C4-2B (cell line): ENCODE measurements at regions not wholly inside any gene's neighbourhood (a gene's known extent, or its start where the extent isn't known, plus 50 kb on each side); places are given as distances from the start of the nearest gene placed in this dataset.

Experiments
- ZFX ChIP-seq: fragments of 450-650 bp; IDR thresholded peaks from 2 replicates; pipeline ENCODE4 v1.6.1; 2017
- TF ChIP-seq, protein P1 (sequence below): fragments of 450-650 bp; conservative IDR thresholded peaks from 2 replicates; pipeline ENCODE4 v1.5.1; 2017; ENCODE audit warnings: mild to moderate bottlenecking

DNA sequence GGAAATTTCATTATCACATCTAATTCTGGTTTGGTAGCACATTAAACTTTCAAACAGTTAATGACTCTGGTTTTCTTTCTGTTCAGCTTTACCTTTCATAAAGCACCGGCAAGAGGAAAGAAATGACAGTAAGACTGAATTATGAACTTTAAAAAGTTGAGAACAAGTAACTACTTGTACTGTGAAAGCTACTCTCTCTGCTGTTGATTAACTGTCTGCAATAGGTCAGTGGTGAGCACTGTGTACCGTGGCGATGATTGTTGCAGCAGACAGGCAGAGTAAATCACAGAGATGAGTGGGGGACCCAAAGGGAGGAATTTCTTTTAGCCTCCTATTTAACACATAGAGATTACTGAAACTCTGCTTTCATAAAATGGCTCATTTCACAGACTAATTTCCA lies 74.0 kb upstream of the MEF2C start:
- TF ChIP-seq, protein P1, sequence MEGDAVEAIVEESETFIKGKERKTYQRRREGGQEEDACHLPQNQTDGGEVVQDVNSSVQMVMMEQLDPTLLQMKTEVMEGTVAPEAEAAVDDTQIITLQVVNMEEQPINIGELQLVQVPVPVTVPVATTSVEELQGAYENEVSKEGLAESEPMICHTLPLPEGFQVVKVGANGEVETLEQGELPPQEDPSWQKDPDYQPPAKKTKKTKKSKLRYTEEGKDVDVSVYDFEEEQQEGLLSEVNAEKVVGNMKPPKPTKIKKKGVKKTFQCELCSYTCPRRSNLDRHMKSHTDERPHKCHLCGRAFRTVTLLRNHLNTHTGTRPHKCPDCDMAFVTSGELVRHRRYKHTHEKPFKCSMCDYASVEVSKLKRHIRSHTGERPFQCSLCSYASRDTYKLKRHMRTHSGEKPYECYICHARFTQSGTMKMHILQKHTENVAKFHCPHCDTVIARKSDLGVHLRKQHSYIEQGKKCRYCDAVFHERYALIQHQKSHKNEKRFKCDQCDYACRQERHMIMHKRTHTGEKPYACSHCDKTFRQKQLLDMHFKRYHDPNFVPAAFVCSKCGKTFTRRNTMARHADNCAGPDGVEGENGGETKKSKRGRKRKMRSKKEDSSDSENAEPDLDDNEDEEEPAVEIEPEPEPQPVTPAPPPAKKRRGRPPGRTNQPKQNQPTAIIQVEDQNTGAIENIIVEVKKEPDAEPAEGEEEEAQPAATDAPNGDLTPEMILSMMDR: no peak
- TF ChIP-seq ZFX: no peak
